Breast epithelium (tissue), 3 donors: ENCODE measurements at regions not wholly inside any gene's neighbourhood (a gene's known extent, or its start where the extent isn't known, plus 50 kb on each side); places are given as distances from the start of the nearest gene placed in this dataset.

Source experiments
- POLR2AphosphoS5 ChIP-seq, 3 donors: sonication (generic); formaldehyde crosslinking; IDR thresholded peaks; one replicate each; pipeline ENCODE4 v1.6.1; 2017; ENCODE audit warnings: antibody characterized with exemption in 3 of 3
- TF ChIP-seq, protein P1 (sequence below), 3 donors: fragments of 450-650 bp; IDR thresholded peaks; one replicate each; pipeline ENCODE4 v1.5.1; 2016 to 2017; ENCODE audit warnings: antibody characterized with exemption in 3 of 3, mild to moderate bottlenecking in 3 of 3, moderate library complexity in 3 of 3

DNA sequence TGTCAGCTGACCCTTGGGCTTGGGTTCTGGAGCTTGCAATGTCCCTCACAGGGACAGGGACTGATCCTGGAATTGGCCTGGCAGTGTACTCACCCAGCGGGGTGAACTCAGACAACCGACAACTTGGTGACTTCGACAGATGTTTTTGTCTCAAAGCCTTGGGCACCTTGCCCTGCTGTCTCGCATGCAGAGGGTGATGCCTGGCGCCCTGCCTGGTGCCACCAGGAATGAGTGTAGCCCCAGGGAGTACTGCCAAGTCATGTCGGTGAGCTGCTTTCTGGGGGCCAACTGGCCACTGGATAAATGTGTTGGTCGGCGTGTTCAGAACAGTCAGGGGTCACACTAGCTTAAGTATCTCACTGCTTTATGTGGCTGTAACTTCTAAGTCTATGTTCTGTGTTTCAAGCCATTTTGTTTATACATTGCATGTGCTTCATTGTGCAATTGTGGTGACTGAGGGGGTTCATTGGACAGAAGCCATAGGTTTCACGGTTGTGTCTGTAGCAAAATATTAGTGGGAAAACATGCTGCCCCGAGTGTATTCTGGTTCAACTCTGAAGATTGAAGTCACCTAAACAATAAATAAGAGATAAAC is 96.3 kb upstream of the TNFSF11 start:
- TF ChIP-seq, protein P1, sequence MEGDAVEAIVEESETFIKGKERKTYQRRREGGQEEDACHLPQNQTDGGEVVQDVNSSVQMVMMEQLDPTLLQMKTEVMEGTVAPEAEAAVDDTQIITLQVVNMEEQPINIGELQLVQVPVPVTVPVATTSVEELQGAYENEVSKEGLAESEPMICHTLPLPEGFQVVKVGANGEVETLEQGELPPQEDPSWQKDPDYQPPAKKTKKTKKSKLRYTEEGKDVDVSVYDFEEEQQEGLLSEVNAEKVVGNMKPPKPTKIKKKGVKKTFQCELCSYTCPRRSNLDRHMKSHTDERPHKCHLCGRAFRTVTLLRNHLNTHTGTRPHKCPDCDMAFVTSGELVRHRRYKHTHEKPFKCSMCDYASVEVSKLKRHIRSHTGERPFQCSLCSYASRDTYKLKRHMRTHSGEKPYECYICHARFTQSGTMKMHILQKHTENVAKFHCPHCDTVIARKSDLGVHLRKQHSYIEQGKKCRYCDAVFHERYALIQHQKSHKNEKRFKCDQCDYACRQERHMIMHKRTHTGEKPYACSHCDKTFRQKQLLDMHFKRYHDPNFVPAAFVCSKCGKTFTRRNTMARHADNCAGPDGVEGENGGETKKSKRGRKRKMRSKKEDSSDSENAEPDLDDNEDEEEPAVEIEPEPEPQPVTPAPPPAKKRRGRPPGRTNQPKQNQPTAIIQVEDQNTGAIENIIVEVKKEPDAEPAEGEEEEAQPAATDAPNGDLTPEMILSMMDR (IDR thresholded peaks at IDR 0.05): no peak
- no peak for TF ChIP-seq POLR2AphosphoS5 (IDR thresholded peaks at IDR 0.05)
